ENCODE measurements at regions not wholly inside any gene's neighbourhood (a gene's known extent, or its start where the extent isn't known, plus 50 kb on each side); places are given as distances from the start of the nearest gene placed in this dataset.
A peak's percentile ranks its signal among the peaks of the same experiment; 100 is the strongest.

DNA sequence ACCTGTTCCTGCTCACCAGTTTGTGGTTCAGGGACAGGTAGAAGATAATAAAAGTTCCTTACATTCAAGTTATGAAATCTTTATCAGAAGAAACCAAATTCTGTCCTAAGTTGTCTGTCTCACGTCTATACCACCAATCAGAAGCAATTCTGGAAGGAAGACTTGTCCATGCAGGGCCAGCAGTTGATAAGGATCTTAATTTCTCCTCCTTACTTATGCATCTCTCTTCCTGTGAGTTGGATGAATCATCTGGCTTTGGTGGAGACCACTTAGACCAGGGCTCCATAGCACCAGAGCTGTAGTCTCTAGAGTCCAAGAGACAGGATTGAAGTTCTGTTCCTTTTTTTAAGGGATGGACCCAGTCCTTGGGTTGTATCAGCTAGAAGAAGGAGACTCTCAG, 106.5 kb downstream of the APOB start:
- TF ChIP-seq, protein P1, sequence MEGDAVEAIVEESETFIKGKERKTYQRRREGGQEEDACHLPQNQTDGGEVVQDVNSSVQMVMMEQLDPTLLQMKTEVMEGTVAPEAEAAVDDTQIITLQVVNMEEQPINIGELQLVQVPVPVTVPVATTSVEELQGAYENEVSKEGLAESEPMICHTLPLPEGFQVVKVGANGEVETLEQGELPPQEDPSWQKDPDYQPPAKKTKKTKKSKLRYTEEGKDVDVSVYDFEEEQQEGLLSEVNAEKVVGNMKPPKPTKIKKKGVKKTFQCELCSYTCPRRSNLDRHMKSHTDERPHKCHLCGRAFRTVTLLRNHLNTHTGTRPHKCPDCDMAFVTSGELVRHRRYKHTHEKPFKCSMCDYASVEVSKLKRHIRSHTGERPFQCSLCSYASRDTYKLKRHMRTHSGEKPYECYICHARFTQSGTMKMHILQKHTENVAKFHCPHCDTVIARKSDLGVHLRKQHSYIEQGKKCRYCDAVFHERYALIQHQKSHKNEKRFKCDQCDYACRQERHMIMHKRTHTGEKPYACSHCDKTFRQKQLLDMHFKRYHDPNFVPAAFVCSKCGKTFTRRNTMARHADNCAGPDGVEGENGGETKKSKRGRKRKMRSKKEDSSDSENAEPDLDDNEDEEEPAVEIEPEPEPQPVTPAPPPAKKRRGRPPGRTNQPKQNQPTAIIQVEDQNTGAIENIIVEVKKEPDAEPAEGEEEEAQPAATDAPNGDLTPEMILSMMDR (IDR thresholded peaks at IDR 0.05; ENCODE audit: low read depth, low read length): no peak
- no peak for DNase-seq
- no peaks in the 10 kb centered on the region for H3K9me3 ChIP-seq
- H3K27me3 ChIP-seq: no peaks in the 10 kb centered on the region
- no peak overlapping the region for H3K4me3 ChIP-seq (ENCODE audit: low read depth, low read length)
- no peaks in the 10 kb centered on the region for H3K36me3 ChIP-seq
- H3K4me1 ChIP-seq: peaks cover 28% of the 10 kb centered on the region

DNA sequence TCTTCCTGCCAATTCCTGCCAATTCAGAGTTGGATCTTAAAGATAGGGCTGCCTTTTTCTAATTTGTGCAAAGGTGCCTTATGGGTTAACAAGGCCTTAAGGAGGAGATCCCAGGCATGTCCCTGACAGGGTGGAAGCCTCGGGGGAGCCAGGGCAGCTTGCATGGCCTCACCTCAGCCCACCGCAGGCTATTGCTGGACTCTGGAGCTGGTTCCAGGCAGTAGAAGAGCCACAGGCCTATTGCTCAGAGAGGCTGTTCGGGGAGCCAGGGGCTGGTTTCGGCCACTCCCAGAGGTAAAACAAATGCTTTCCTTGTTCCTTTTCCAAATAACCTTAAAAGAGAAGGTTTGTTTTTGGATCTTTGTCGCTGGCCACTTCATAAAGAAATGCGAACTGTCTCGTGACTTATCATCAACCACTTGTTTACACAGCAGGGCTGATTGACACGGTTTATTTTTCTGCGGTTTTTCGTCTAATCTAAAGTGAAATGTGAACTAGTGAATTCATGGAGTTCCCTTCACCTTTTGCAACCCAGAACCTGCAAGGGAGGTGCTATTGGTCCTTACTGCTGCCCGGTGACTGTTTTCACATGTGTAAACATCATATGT, 108.6 kb downstream of the APOB start:
- Histone ChIP-seq H3K36me3 (no peaks in the 10 kb centered on the region), H3K4me1 (peaks cover 32% of the 10 kb centered on the region), H3K9me3 (no peaks in the 10 kb centered on the region), H3K4me3 (ENCODE audit: low read depth, low read length) (no peak overlapping the region), H3K27me3 (no peaks in the 10 kb centered on the region)
- no peak for DNase-seq
- TF ChIP-seq, protein P1 (IDR thresholded peaks at IDR 0.05; ENCODE audit: low read depth, low read length): no peak

DNA sequence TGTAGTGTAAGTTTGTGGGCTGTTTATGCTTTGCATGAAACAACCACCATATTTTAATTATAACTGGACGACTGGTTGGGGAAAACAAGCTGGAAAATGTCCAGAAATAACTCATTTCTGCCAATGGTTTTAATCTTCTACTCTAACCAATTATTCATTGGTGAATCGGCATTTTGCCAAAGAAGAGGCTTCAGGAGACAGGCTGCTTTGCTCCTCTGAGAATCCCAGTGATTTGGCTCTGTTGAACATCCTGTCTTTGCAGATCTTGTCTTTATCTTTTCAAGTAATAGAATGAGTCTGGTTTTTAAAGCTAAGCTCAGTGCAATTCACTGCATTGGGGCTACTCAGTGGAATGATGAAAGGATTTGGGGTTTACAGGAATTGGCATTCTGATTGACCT, 109.6 kb downstream of the APOB start:
- H3K27me3 ChIP-seq: no peaks in the 10 kb centered on the region
- no peaks in the 10 kb centered on the region for H3K36me3 ChIP-seq
- no peaks in the 10 kb centered on the region for H3K9me3 ChIP-seq
- H3K4me1 ChIP-seq: peaks cover 32% of the 10 kb centered on the region
- TF ChIP-seq, protein P1 (IDR thresholded peaks at IDR 0.05; ENCODE audit: low read depth, low read length): no peak
- no peak overlapping the region for H3K4me3 ChIP-seq (ENCODE audit: low read depth, low read length)
- DNase-seq: peak; percentile 72

DNA sequence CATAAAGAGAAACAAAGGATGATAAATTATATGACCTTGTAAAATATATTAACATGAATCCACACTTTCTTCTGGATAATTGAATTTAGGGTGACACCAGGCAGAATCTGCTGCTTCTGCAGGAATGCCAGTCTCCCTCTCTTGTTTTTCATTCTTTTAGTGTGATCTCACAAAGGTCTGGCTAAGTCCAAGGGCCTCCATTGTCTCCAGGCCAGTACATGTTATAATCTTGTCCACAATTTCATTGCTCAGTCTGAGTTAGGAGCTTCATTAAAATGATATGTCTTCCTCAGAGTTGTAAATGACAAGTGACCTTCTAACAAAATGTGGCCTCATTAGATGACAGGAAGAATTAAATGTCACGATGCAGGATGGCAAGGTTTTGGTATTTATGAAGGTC, 110.2 kb downstream of the APOB start:
- TF ChIP-seq, protein P1 (IDR thresholded peaks at IDR 0.05; ENCODE audit: low read depth, low read length): no peak
- DNase-seq: no peak
- Histone ChIP-seq H3K36me3 (no peaks in the 10 kb centered on the region), H3K9me3 (no peaks in the 10 kb centered on the region), H3K4me3 (ENCODE audit: low read depth, low read length) (no peak overlapping the region), H3K27me3 (no peaks in the 10 kb centered on the region), H3K4me1 (peaks cover 32% of the 10 kb centered on the region)

DNA sequence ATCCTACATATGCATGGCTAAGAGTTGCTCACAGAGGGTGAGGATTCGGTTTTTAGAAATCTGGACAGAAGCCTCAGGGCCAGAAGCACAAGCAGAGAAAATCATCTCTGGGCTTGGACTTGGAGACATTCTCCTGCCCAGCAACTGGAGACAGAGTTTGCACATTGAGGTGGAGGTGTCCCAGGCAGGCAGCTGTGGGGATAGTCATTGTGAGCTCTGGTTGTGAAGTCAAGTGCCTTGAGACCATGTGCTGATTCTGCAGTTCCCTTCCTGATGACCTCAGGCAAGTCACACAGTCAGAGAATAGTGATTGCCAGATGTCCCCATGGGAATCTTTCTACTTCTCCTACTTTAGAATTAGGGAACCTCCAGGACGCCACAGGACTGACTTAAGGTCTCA, 108.4 kb upstream of the LDAH start:
- H3K27me3 ChIP-seq: no peaks in the 10 kb centered on the region
- H3K4me3 ChIP-seq (ENCODE audit: low read depth, low read length): no peak overlapping the region
- H3K9me3 ChIP-seq: no peaks in the 10 kb centered on the region
- peaks cover 25% of the 10 kb centered on the region for H3K4me1 ChIP-seq
- DNase-seq: no peak
- TF ChIP-seq, protein P1 (IDR thresholded peaks at IDR 0.05; ENCODE audit: low read depth, low read length): no peak
- H3K36me3 ChIP-seq: no peaks in the 10 kb centered on the region

DNA sequence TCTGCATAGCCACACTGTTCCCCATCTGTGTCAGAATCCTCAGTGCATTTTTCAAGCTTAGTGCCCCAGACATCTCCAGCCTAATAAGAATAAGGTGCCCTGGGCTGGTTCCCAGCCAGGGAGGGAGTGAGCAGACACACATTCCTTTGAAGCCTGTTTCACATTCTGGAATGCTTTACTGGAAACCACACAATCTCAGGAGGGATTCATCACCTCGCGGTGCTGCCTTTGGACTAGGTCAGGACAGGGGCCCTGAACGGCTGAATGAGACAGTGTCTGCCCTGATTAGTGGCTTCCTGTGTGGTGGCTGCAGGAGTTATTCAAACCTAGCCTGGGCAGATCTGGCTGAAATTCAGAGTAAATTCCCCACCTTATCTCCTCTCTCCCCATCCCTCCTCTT, 108.0 kb upstream of the LDAH start:
- no peak overlapping the region for H3K4me3 ChIP-seq (ENCODE audit: low read depth, low read length)
- H3K36me3 ChIP-seq: no peaks in the 10 kb centered on the region
- TF ChIP-seq, protein P1 (IDR thresholded peaks at IDR 0.05; ENCODE audit: low read depth, low read length): no peak
- no peaks in the 10 kb centered on the region for H3K27me3 ChIP-seq
- no peaks in the 10 kb centered on the region for H3K9me3 ChIP-seq
- H3K4me1 ChIP-seq: peaks cover 25% of the 10 kb centered on the region
- no peak for DNase-seq
